Heart left ventricle (tissue), 16 donors: ENCODE measurements at regions not wholly inside any gene's neighbourhood (a gene's known extent, or its start where the extent isn't known, plus 50 kb on each side); places are given as distances from the start of the nearest gene placed in this dataset.

ENCODE experiments used
- ATAC-seq, 4 donors: fragments of 200-7000 bp; cut with Tn5 transposase; one replicate each; pipeline ENCODE4 v1.9.1; 2020 to 2022; ENCODE audit warnings: moderate library complexity in 4 of 4, mild to moderate bottlenecking in 3 of 4, moderate number of reproducible peaks in 1 of 4
- DNase-seq, 5 donors: peaks; one replicate each; pipeline ENCODE4 v3.0.0-alpha.2; 2020
- H3K27ac ChIP-seq, 12 donors: fragments of 200-600 bp; sonication (generic) in 4 of 12; one replicate each; pipeline versions ENCODE4 v1.5.0 to v1.8.0; 2016 to 2022; ENCODE audit warnings: mild to moderate bottlenecking in 2 of 12
- H3K27me3 ChIP-seq, 9 donors: fragments of 200-600 bp; sonication (generic) in 2 of 9; one replicate each; pipeline versions ENCODE4 v1.5.1 to v1.8.0; 2016 to 2022; ENCODE audit warnings: mild to moderate bottlenecking in 3 of 9
- H3K36me3 ChIP-seq, 9 donors: fragments of 200-600 bp; sonication (generic) in 2 of 9; one replicate each; pipeline versions ENCODE4 v1.5.0 to v1.8.0; 2018 to 2022; ENCODE audit warnings: mild to moderate bottlenecking in 2 of 9
- H3K4me1 ChIP-seq, 12 donors: fragments of 200-600 bp; sonication (generic) in 4 of 12; one replicate each; pipeline versions ENCODE4 v1.5.0 to v1.8.0; 2016 to 2022; ENCODE audit warnings: mild to moderate bottlenecking in 3 of 12
- H3K4me3 ChIP-seq, 12 donors: fragments of 200-600 bp; sonication (generic) in 4 of 12; one replicate each; pipeline versions ENCODE4 v1.5.0 to v1.8.0; 2017 to 2022; ENCODE audit warnings: mild to moderate bottlenecking in 9 of 12, moderate library complexity in 4 of 12
- H3K9me3 ChIP-seq, 12 donors: fragments of 200-600 bp; sonication (generic) in 4 of 12; one replicate each; pipeline versions ENCODE4 v1.5.0 to v1.8.0; 2016 to 2022; ENCODE audit warnings: mild to moderate bottlenecking in 1 of 12
- POLR2A ChIP-seq, 2 donors: fragments of 450-650 bp; IDR thresholded peaks; one replicate each; pipeline ENCODE4 v1.6.1; 2017; ENCODE audit warnings: antibody characterized with exemption in 2 of 2, mild to moderate bottlenecking in 2 of 2, moderate library complexity in 2 of 2
- WGBS, 4 donors: extraction: QIAGEN DNeasy Blood & Tissue Kit in 2 of 4; methylation state at CpG; one replicate each; pipeline versions ENCODE4 v1.1.5 to v1.1.7; 2013 to 2018; 5-methylcytosine and 5-hydroxymethylcytosine counted together
- intact Hi-C, 10 donors: fragments of 100-400 bp; cut with DNase I; formaldehyde crosslinking; loops; one replicate each; pipeline versions ENCODE4 v1.11.1 to v1.14.2; 2022
- TF ChIP-seq, protein P1 (sequence below), 12 donors: fragments of 200-600 bp; sonication (generic) in 4 of 12; IDR thresholded peaks; one replicate each; pipeline versions ENCODE4 v1.5.0 to v1.8.0; 2018 to 2022; ENCODE audit warnings: antibody characterized with exemption in 12 of 12, mild to moderate bottlenecking in 5 of 12
- donor health status: ischemic (EF 13 %, LVEDD 7.1; RV severe dilation, severe dysfunction).
- donor health status: healthy with polysubstance abuse.
- donor health status: DM: no; HTN: yes; CAD: no.
- donor health status: DM: no; HTN: no; CAD: no.
- donor health status: ischemic (EF 25% LVEDD 6.9; RV normal size, moderate dysfunction).
- donor health status: ischemic (EF 25% LVEDD 5.7; RV mildly dilated, moderate dysfunction).
- donor health status: healthy.
- donor health status: DM: yes; HTN: yes; CAD: no.
- donor health status: ischemic (EF 35%, LVEDD 5.7; RV mildly dilated, moderate dysfunction).
- donor health status: nonischemic (EF 11% LVEDD 7.7; RV severe dilation, severe dysfunction).
- donor health status: DM: yes; HTN: yes; CAD: no.
- donor health status: PGD.
- donor health status: ischemic (EF 29% LVEDD 5.4; RV normal size, mild dysfunction).
- donor health status: nonischemic (EF 23%, LVEDD 6.1; RV moderate dilation, normal function).

DNA sequence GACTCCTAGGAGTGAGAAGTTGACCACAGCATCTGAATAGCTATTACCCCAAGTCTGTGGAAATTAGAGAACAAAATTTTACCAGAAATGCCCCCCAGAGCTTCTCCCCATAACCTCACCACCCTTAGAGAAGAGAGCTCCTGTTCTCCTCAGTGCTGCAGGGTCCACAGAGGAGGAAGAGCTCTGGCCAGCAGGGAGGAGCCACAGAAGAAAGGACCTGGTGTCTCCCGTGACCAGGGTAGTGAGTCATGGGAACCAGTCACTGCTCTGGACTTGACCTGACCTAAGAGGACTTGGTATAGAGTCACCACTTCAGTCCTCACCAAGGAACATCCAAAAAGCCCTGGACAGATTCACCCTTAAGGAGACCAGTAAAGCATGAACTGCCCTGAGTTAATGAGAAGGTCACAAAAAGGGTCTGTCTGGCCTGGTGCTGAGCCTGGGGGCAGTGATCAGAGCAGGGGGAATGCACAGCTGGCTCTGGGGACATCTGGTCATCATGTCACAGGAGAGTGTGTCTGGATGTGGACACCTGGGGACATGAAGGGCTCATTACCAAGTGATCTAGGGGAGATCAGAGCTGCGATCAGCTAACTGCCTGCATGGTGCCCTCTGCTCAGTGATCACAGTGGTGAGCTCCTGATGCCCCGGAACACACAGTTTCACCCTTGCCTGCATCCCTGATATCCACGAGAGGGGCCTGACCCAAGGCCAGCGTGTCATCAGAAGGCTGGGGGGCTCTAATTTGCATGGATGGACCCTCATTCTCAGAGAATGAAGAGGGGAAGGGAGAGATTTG lies 103.3 kb upstream of the TOP3B start:
- no peak overlapping the region for H3K27ac ChIP-seq
- H3K36me3 ChIP-seq, result no peaks in the 10 kb centered on the region
- intact Hi-C loops, result no loop called here
- ATAC-seq (peak in 2 of 4 donors; percentile 18 to 19), DNase-seq (no peak)
- peaks cover 0 to 13% (median 0%) of the 10 kb centered on the region in 12 donors for H3K4me1 ChIP-seq
- no peak for TF ChIP-seq POLR2A (IDR thresholded peaks at IDR 0.05)
- TF ChIP-seq, protein P1, sequence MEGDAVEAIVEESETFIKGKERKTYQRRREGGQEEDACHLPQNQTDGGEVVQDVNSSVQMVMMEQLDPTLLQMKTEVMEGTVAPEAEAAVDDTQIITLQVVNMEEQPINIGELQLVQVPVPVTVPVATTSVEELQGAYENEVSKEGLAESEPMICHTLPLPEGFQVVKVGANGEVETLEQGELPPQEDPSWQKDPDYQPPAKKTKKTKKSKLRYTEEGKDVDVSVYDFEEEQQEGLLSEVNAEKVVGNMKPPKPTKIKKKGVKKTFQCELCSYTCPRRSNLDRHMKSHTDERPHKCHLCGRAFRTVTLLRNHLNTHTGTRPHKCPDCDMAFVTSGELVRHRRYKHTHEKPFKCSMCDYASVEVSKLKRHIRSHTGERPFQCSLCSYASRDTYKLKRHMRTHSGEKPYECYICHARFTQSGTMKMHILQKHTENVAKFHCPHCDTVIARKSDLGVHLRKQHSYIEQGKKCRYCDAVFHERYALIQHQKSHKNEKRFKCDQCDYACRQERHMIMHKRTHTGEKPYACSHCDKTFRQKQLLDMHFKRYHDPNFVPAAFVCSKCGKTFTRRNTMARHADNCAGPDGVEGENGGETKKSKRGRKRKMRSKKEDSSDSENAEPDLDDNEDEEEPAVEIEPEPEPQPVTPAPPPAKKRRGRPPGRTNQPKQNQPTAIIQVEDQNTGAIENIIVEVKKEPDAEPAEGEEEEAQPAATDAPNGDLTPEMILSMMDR (IDR thresholded peaks at IDR 0.05), result no peak
- no peak overlapping the region for H3K4me3 ChIP-seq
- 64 to 83% (median 71%) methylated on average over 3 to 5 of the region's 5 CpGs for WGBS, 4 donors
- no peaks in the 10 kb centered on the region for H3K9me3 ChIP-seq
- peaks cover 0 to 24% (median 3%) of the 10 kb centered on the region in 9 donors for H3K27me3 ChIP-seq

DNA sequence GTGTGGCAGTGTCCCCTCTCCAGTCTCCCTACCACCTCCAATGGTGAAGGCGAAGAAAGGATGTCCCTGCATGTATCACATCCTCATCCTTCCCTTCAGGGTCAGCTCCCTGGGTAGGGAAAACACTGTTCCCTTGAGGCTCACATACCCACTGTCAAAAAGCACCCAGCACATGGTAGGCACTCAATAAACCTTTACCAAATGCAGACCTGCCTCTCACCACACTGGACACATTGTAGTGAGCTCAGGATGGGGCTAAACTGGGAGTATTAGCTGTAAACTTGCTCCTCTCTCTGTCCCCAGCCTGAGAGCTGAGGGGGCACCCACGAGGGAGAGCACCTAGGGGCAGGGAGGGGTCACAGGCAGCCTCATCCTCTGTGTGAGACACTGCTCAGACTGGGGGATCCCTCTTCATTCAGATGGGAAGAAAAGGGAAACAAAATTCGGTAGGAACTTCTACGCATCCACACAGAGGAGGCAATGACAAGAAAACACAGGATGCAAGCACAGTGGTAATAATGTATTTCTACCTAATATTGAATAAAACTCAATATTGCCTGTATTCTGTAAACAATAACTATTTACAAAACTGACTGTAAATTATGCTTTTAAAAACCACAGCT lies 101.6 kb upstream of the TOP3B start:
- Histone ChIP-seq H3K4me3 (no peak overlapping the region), H3K27me3 (peaks cover 0 to 33% (median 0%) of the 10 kb centered on the region in 9 donors), H3K36me3 (no peaks in the 10 kb centered on the region), H3K4me1 (peaks cover 0 to 13% (median 0%) of the 10 kb centered on the region in 12 donors), H3K9me3 (no peaks in the 10 kb centered on the region), H3K27ac (no peak overlapping the region)
- intact Hi-C loops, result no loop called here
- TF ChIP-seq POLR2A (IDR thresholded peaks at IDR 0.05), result no peak
- TF ChIP-seq, protein P1 (IDR thresholded peaks at IDR 0.05), result no peak
- ATAC-seq (no peak), DNase-seq (no peak)
- 27 to 52% (median 30%) methylated on average over 4 of the region's 4 CpGs for WGBS, 4 donors

DNA sequence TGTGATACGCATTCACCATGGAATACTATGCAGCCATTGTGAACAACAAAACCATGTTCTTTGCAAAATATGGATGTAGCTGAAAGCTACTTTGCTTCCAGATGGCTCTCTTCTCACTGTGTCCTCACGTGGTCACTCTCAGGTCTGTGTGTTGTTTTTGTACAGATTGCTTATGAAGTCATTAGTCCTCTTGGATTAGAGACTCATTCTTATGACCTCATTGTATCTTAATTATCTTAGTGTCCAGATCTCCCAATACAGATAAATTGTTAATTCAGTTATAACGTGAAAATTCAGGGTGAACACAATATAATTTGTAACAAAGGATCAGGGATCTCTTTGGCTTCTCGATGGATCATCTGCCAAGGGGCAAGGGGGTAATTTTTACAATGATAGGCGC lies 100.4 kb upstream of the TOP3B start:
- Histone ChIP-seq H3K27me3 (peaks cover 0 to 33% (median 0%) of the 10 kb centered on the region in 9 donors), H3K4me3 (no peak overlapping the region), H3K4me1 (peaks cover 0 to 13% (median 0%) of the 10 kb centered on the region in 12 donors), H3K27ac (no peak overlapping the region), H3K36me3 (no peaks in the 10 kb centered on the region), H3K9me3 (no peaks in the 10 kb centered on the region)
- no peak for TF ChIP-seq POLR2A (IDR thresholded peaks at IDR 0.05)
- TF ChIP-seq, protein P1 (IDR thresholded peaks at IDR 0.05), result no peak
- DNase-seq, result no peak
- WGBS, 4 donors, result 54 to 62% (median 61%) methylated on average over 5 of the region's 5 CpGs
- ATAC-seq, result no peak
- intact Hi-C loops, result no loop called here

DNA sequence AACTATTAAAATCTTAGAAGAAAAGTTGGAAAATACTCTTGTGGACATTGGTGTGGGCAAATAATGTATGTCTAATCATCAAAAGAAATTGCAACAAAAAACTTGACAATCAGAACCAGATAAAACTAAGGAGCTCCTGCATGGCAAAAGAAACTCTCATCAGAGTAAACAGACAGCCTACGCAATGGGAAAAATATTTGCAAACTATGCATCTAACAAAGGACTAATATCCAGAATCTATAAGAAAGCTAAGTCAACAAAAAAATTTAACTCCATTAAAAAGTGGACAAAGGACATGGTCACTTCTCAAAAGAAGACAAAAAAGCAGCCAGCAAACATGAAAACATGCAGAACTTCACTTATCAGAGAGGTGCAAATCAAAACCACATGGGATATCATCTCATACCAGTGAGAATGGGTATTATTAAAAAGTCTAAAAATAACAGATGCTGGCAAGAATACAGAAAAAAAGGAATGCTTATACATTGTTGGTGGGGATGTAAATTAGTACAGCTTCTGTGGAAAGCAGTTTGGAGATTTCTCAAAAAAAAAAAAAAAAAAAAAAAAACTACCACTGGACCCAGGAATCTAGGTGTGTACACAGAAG lies 99.7 kb upstream of the TOP3B start:
- WGBS, 4 donors, result 85 to 94% (median 90%) methylated on average over 1 of the region's 1 CpG
- Histone ChIP-seq H3K9me3 (no peaks in the 10 kb centered on the region), H3K27me3 (peaks cover 0 to 37% (median 0%) of the 10 kb centered on the region in 9 donors), H3K36me3 (no peaks in the 10 kb centered on the region), H3K27ac (no peak overlapping the region), H3K4me3 (no peak overlapping the region), H3K4me1 (peaks cover 0 to 13% (median 0%) of the 10 kb centered on the region in 12 donors)
- no peak for ATAC-seq
- no peak for DNase-seq
- TF ChIP-seq POLR2A (IDR thresholded peaks at IDR 0.05), result no peak
- TF ChIP-seq, protein P1 (IDR thresholded peaks at IDR 0.05), result no peak
- intact Hi-C loops, result no loop called here
